ENCODE measurements at regions not wholly inside any gene's neighbourhood (a gene's known extent, or its start where the extent isn't known, plus 50 kb on each side); places are given as distances from the start of the nearest gene placed in this dataset.
"Not testable (repeated sequence)": the region's sequence is repeated elsewhere in the genome, so short reads cannot be mapped to it uniquely, and the experiment has no call there.

GRCh38 chr20:40908309-40908708 is 120.3 kb upstream of the TOP1 start:
- no peaks in the 10 kb centered on the region for H3K9me2 ChIP-seq (ENCODE audit: insufficient read depth)
- no peaks in the 10 kb centered on the region for H4K20me1 ChIP-seq (ENCODE audit: insufficient read depth)
- no peak overlapping the region for H3K4me2 ChIP-seq (ENCODE audit: low read length)
- no TSS peak for BruUV-seq (replicated peaks)
- H3K27ac ChIP-seq (ENCODE audit: low read depth, low read length), result no peak overlapping the region
- RAD21 ChIA-PET (ENCODE audit: low non-redundant PET in 1 of 2, low total read pairs in 2 of 2, uncharacterized antibody in 2 of 2, unreplicated experiment in 2 of 2), result no interaction called here
- H3K79me2 ChIP-seq (ENCODE audit: insufficient read depth, low read length), result no peaks in the 10 kb centered on the region
- H3K4me1 ChIP-seq (ENCODE audit: control insufficient read depth in 1 of 2, insufficient read depth in 2 of 2, low read length in 2 of 2), result no peaks in the 10 kb centered on the region
- DNase-seq (ENCODE audit: low read depth, low spot score), result no peak
- no peak overlapping the region for H3K9ac ChIP-seq (ENCODE audit: low read length)
- intact Hi-C loops (cut with micrococcal nuclease), result no loop called here
- no peak overlapping the region for H2AFZ ChIP-seq (ENCODE audit: low read depth, low read length, poor library complexity, severe bottlenecking)
- H3K36me3 ChIP-seq (ENCODE audit: control insufficient read depth in 1 of 2, insufficient read depth in 2 of 2, low read length in 2 of 2), result no peaks in the 10 kb centered on the region
- no peak for ATAC-seq
- POLR2A ChIA-PET, result no interaction called here
- no peak overlapping the region for H3K4me3 ChIP-seq (replicated peaks in 1 of 2; ENCODE audit: low read depth in 1 of 2, low read length in 2 of 2)
- no peak for TF ChIP-seq RAD21 (IDR thresholded peaks at IDR 0.05; ENCODE audit: low read depth)
- H3K9me3 ChIP-seq (ENCODE audit: control insufficient read depth in 1 of 2, insufficient read depth in 1 of 2, low read depth in 1 of 2, low read length in 2 of 2), result no peaks in the 10 kb centered on the region
- CTCF ChIA-PET, result no interaction called here
- no peaks in the 10 kb centered on the region for H3K27me3 ChIP-seq (ENCODE audit: insufficient read depth, low read length)

- POLR2A ChIA-PET; H3K4me3 ChIP-seq (replicated peaks in 1 of 2; ENCODE audit: low read depth in 1 of 2, low read length in 2 of 2); H3K9me2 ChIP-seq (ENCODE audit: insufficient read depth); H3K4me1 ChIP-seq (ENCODE audit: control insufficient read depth in 1 of 2, insufficient read depth in 2 of 2, low read length in 2 of 2); H3K27ac ChIP-seq (ENCODE audit: low read depth, low read length); H4K20me1 ChIP-seq (ENCODE audit: insufficient read depth); CTCF ChIA-PET; H3K9me3 ChIP-seq (ENCODE audit: control insufficient read depth in 1 of 2, insufficient read depth in 1 of 2, low read depth in 1 of 2, low read length in 2 of 2); RAD21 ChIA-PET (ENCODE audit: low non-redundant PET in 1 of 2, low total read pairs in 2 of 2, uncharacterized antibody in 2 of 2, unreplicated experiment in 2 of 2); H3K27me3 ChIP-seq (ENCODE audit: insufficient read depth, low read length); BruUV-seq (replicated peaks); H3K9ac ChIP-seq (ENCODE audit: low read length); H3K4me2 ChIP-seq (ENCODE audit: low read length); intact Hi-C loops (cut with micrococcal nuclease); H3K79me2 ChIP-seq (ENCODE audit: insufficient read depth, low read length); H2AFZ ChIP-seq (ENCODE audit: low read depth, low read length, poor library complexity, severe bottlenecking); H3K36me3 ChIP-seq (ENCODE audit: control insufficient read depth in 1 of 2, insufficient read depth in 2 of 2, low read length in 2 of 2); DNase-seq (ENCODE audit: low read depth, low spot score); ATAC-seq: not testable (repeated sequence)
Measured at GRCh38 chr20:40909489-40909888, 119.1 kb upstream of the TOP1 start.

- BruUV-seq (replicated peaks); H3K27ac ChIP-seq (ENCODE audit: low read depth, low read length); H3K4me2 ChIP-seq (ENCODE audit: low read length); H3K36me3 ChIP-seq (ENCODE audit: control insufficient read depth in 1 of 2, insufficient read depth in 2 of 2, low read length in 2 of 2); CTCF ChIA-PET; POLR2A ChIA-PET; H3K4me3 ChIP-seq (replicated peaks in 1 of 2; ENCODE audit: low read depth in 1 of 2, low read length in 2 of 2); H3K4me1 ChIP-seq (ENCODE audit: control insufficient read depth in 1 of 2, insufficient read depth in 2 of 2, low read length in 2 of 2); H2AFZ ChIP-seq (ENCODE audit: low read depth, low read length, poor library complexity, severe bottlenecking); H3K9me2 ChIP-seq (ENCODE audit: insufficient read depth); ATAC-seq; H3K9ac ChIP-seq (ENCODE audit: low read length); RAD21 ChIA-PET (ENCODE audit: low non-redundant PET in 1 of 2, low total read pairs in 2 of 2, uncharacterized antibody in 2 of 2, unreplicated experiment in 2 of 2); intact Hi-C loops (cut with micrococcal nuclease); DNase-seq (ENCODE audit: low read depth, low spot score); H4K20me1 ChIP-seq (ENCODE audit: insufficient read depth); H3K79me2 ChIP-seq (ENCODE audit: insufficient read depth, low read length); H3K27me3 ChIP-seq (ENCODE audit: insufficient read depth, low read length); H3K9me3 ChIP-seq (ENCODE audit: control insufficient read depth in 1 of 2, insufficient read depth in 1 of 2, low read depth in 1 of 2, low read length in 2 of 2): not testable (repeated sequence)
Measured at GRCh38 chr20:40910436-40910835, 118.2 kb upstream of the TOP1 start.

- H3K79me2 ChIP-seq (ENCODE audit: insufficient read depth, low read length); H3K27ac ChIP-seq (ENCODE audit: low read depth, low read length); RAD21 ChIA-PET (ENCODE audit: low non-redundant PET in 1 of 2, low total read pairs in 2 of 2, uncharacterized antibody in 2 of 2, unreplicated experiment in 2 of 2); H4K20me1 ChIP-seq (ENCODE audit: insufficient read depth); intact Hi-C loops (cut with micrococcal nuclease); ATAC-seq; H3K27me3 ChIP-seq (ENCODE audit: insufficient read depth, low read length); BruUV-seq (replicated peaks); DNase-seq (ENCODE audit: low read depth, low spot score); POLR2A ChIA-PET; H3K9me2 ChIP-seq (ENCODE audit: insufficient read depth); H3K4me3 ChIP-seq (replicated peaks in 1 of 2; ENCODE audit: low read depth in 1 of 2, low read length in 2 of 2); H3K4me1 ChIP-seq (ENCODE audit: control insufficient read depth in 1 of 2, insufficient read depth in 2 of 2, low read length in 2 of 2); H2AFZ ChIP-seq (ENCODE audit: low read depth, low read length, poor library complexity, severe bottlenecking); H3K9ac ChIP-seq (ENCODE audit: low read length); H3K36me3 ChIP-seq (ENCODE audit: control insufficient read depth in 1 of 2, insufficient read depth in 2 of 2, low read length in 2 of 2); H3K4me2 ChIP-seq (ENCODE audit: low read length); CTCF ChIA-PET; H3K9me3 ChIP-seq (ENCODE audit: control insufficient read depth in 1 of 2, insufficient read depth in 1 of 2, low read depth in 1 of 2, low read length in 2 of 2): not testable (repeated sequence)
Measured at GRCh38 chr20:40911152-40911551, 117.5 kb upstream of the TOP1 start.
